Pancreas (tissue), 10 donors: ENCODE measurements at regions not wholly inside any gene's neighbourhood (a gene's known extent, or its start where the extent isn't known, plus 50 kb on each side); places are given as distances from the start of the nearest gene placed in this dataset.
"Not testable (repeated sequence)": the region's sequence is repeated elsewhere in the genome, so short reads cannot be mapped to it uniquely, and the experiment has no call there.

Experiments
- ATAC-seq, 4 donors: fragments of 200-7000 bp; cut with Tn5 transposase; one replicate each; pipeline versions ENCODE4 v1.8.0 to v1.9.1; 2020; ENCODE audit warnings: mild to moderate bottlenecking in 4 of 4, moderate library complexity in 4 of 4
- DNase-seq, 6 donors: peaks; one replicate each; pipeline ENCODE4 v3.0.0-alpha.2; 2020
- FAIRE-seq: peaks from 2 replicates; lab custom pipeline; 2012; peaks lifted over from hg19 to GRCh38; lab: Jason Lieb, UNC
- H3K27ac ChIP-seq, 4 donors: fragments of 200-600 bp; sonication (generic); 1 replicate in 3 of 4; 2 replicates in 1 of 4; pipeline versions ENCODE4 v1.5.0 to v1.8.0; 2020
- H3K27me3 ChIP-seq, 4 donors: fragments of 200-600 bp; one replicate each; pipeline ENCODE4 v1.8.0; 2021
- H3K36me3 ChIP-seq, 3 donors: fragments of 200-600 bp; sonication (generic) in 1 of 3; one replicate each; pipeline versions ENCODE4 v1.5.0 to v1.8.0; 2020 to 2021
- H3K4me1 ChIP-seq, 3 donors: fragments of 200-600 bp; one replicate each; pipeline ENCODE4 v1.8.0; 2021
- H3K4me3 ChIP-seq, 4 donors: fragments of 200-600 bp; sonication (generic) in 2 of 4; one replicate each; pipeline versions ENCODE4 v1.5.0 to v1.8.0; 2020 to 2021
- H3K9me3 ChIP-seq, 4 donors: fragments of 200-600 bp; one replicate each; pipeline ENCODE4 v1.8.0; 2021
- WGBS, 2 donors: extraction: QIAGEN DNeasy Blood & Tissue Kit; methylation state at CpG; one replicate each; pipeline ENCODE4 v1.1.7; 2013; 5-methylcytosine and 5-hydroxymethylcytosine counted together
- intact Hi-C, 3 donors: fragments of 100-400 bp; cut with DNase I; formaldehyde crosslinking; loops; one replicate each; pipeline versions ENCODE4 v1.11.1 to v1.14.2; 2022
- TF ChIP-seq, protein P1 (sequence below), 4 donors: fragments of 200-600 bp; sonication (generic) in 3 of 4; IDR thresholded peaks; one replicate each; pipeline versions ENCODE4 v1.5.0 to v1.8.0; 2021; ENCODE audit warnings: antibody characterized with exemption in 4 of 4
- donor health status: healthy with polysubstance abuse.
- donor health status: DM: no; HTN: no; CAD: no; lungs with moderate emphysema.
- donor health status: DM: no; HTN: no; CAD: no.
- donor health status: control.
- donor health status: control.
- donor health status: Bipolar disorder and iron deficiency.
- donor health status: DM: yes; HTN: yes; CAD: no.
- donor health status: DM: no; HTN: no; CAD: no.
- donor health status: DM: no; HTN: no; CAD: no.
- donor health status: DM: yes; HTN: yes; CAD: no.

DNA sequence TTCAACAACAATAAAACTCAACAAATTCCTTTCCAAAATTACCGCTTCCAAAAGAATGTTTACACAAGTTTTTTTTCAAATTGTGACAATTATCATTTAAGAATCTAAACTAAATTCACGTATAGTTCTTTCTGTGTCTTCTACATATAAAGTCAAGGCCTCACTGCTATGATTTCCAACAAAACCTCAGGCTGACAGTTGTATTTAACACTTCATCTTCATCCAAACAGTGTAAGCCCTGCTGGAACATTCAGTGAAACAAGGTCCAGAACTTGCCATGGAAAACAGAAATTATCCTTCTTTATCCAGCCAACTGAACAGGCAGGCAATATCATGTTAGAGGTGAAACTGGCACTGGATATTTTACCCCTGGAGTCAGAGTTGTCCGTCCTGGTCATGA, 357.9 kb downstream of the PID1 start:
- H3K4me1 ChIP-seq = no peaks in the 10 kb centered on the region
- DNase-seq = no peak
- no peak for FAIRE-seq
- H3K27ac ChIP-seq = no peak overlapping the region
- TF ChIP-seq, protein P1, sequence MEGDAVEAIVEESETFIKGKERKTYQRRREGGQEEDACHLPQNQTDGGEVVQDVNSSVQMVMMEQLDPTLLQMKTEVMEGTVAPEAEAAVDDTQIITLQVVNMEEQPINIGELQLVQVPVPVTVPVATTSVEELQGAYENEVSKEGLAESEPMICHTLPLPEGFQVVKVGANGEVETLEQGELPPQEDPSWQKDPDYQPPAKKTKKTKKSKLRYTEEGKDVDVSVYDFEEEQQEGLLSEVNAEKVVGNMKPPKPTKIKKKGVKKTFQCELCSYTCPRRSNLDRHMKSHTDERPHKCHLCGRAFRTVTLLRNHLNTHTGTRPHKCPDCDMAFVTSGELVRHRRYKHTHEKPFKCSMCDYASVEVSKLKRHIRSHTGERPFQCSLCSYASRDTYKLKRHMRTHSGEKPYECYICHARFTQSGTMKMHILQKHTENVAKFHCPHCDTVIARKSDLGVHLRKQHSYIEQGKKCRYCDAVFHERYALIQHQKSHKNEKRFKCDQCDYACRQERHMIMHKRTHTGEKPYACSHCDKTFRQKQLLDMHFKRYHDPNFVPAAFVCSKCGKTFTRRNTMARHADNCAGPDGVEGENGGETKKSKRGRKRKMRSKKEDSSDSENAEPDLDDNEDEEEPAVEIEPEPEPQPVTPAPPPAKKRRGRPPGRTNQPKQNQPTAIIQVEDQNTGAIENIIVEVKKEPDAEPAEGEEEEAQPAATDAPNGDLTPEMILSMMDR (IDR thresholded peaks at IDR 0.05) = no peak
- intact Hi-C loops = no loop called here
- no peaks in the 10 kb centered on the region for H3K36me3 ChIP-seq
- WGBS, 2 donors = 59 to 63% methylated on average over 3 of the region's 3 CpGs
- no peaks in the 10 kb centered on the region for H3K9me3 ChIP-seq
- no peak overlapping the region for H3K4me3 ChIP-seq
- no peaks in the 10 kb centered on the region for H3K27me3 ChIP-seq
- no peak for ATAC-seq

DNA sequence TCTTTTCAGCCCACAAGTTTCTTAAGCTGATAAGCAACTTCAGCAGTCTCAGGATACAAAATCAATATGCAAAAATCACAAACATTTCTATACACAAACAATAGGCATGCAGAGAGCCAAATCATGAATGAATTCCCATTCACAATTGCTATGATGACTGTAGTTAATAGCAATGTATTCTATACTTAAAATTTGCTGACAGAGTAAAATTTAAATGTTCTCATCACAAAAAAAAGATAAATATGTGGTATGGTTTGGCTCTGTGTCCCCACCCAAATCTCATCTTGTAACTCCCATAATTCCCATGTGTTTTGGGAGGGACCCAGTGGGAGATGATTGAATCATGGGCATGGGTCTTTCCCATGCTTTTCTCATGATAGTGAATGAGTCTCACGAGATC, 360.2 kb downstream of the PID1 start:
- not testable (repeated sequence) for ATAC-seq, H3K36me3 ChIP-seq

DNA sequence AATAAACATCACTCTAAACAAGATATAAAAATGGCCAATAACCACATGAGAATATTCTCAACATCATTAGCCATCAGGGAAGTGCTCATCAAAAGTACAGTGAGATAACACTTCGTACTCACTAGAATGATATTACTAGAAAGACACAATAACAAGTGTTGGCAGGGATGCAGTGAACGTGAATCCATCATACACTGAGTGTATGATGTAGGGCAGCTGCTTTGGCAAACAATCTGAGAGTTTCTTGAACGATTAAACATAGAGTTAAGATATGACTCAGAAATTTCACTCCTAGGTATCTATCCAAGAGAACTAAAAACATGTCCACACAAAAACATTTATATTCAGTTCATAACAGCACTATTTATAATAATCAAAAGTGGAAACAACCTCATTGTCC, 368.9 kb downstream of the PID1 start:
- Histone ChIP-seq H3K4me3 (no peak overlapping the region), H3K4me1 (no peaks in the 10 kb centered on the region), H3K27me3 (no peaks in the 10 kb centered on the region), H3K9me3 (no peaks in the 10 kb centered on the region), H3K27ac (no peak overlapping the region), H3K36me3 (no peaks in the 10 kb centered on the region)
- intact Hi-C loops = no loop called here
- ATAC-seq = no peak
- TF ChIP-seq, protein P1 (IDR thresholded peaks at IDR 0.05) = no peak
- no peak for FAIRE-seq
- 41 to 59% methylated on average over 3 of the region's 3 CpGs for WGBS, 2 donors
- DNase-seq = no peak

More for the DNA sequence above, 360.2 kb downstream of the PID1 start:
- H3K4me1 ChIP-seq, DNase-seq, FAIRE-seq, H3K9me3 ChIP-seq, H3K27ac ChIP-seq, H3K27me3 ChIP-seq, H3K4me3 ChIP-seq, intact Hi-C loops: not testable (repeated sequence)
- 65 to 71% methylated on average over 1 of the region's 1 CpG for WGBS, 2 donors

DNA sequence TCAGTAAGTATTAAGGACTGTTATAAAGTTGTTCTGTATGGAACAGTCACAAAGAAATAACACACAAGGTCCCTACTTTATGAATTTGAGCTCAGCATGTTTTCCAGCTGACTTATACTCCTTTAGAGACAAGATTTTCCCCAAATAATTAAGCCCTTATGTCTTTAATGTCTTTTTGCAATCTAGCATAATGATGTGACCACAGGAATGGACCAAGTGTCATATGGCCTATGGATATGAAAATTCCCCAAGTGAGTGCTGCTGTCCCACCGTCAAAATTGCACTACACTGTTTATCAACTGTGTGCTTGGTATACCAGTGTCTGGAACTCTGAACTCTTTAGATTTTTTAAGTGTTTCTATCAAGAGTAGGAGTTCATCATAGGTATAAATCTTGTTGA, 369.6 kb downstream of the PID1 start:
- Histone ChIP-seq H3K27me3 (no peaks in the 10 kb centered on the region), H3K36me3 (no peaks in the 10 kb centered on the region), H3K27ac (no peak overlapping the region), H3K4me1 (no peaks in the 10 kb centered on the region), H3K4me3 (no peak overlapping the region), H3K9me3 (no peaks in the 10 kb centered on the region)
- TF ChIP-seq, protein P1 (IDR thresholded peaks at IDR 0.05) = no peak
- ATAC-seq = no peak
- no peak for FAIRE-seq
- no peak for DNase-seq
- 69 to 71% methylated on average over 1 of the region's 1 CpG for WGBS, 2 donors
- intact Hi-C loops = no loop called here

DNA sequence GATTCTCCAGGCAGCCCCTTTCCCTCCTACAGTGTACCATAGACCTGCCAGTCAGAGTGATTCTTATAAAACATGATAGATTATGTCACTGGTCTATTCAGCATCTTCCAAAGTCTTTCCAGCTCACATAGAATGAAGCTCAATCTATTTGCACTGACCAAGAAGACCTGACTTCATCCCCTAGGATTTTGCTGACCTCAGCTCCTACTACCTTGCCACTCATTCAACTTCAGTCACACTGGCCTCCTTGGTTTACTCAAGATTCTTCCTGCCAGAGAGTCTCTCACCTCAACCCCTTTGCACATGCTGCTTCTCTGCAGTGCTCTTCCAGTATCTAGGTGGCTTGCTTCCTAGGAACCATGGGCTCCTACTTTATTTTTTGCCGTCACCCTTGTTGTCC, 392.9 kb downstream of the PID1 start:
- intact Hi-C loops = no loop called here
- WGBS, 2 donors = 38 to 92% methylated on average over 1 of the region's 1 CpG
- no peaks in the 10 kb centered on the region for H3K4me1 ChIP-seq
- H3K4me3 ChIP-seq = no peak overlapping the region
- H3K36me3 ChIP-seq = no peaks in the 10 kb centered on the region
- TF ChIP-seq, protein P1 (IDR thresholded peaks at IDR 0.05) = no peak
- H3K27ac ChIP-seq = no peak overlapping the region
- ATAC-seq = no peak
- no peak for DNase-seq
- no peaks in the 10 kb centered on the region for H3K9me3 ChIP-seq
- FAIRE-seq = no peak
- no peaks in the 10 kb centered on the region for H3K27me3 ChIP-seq

DNA sequence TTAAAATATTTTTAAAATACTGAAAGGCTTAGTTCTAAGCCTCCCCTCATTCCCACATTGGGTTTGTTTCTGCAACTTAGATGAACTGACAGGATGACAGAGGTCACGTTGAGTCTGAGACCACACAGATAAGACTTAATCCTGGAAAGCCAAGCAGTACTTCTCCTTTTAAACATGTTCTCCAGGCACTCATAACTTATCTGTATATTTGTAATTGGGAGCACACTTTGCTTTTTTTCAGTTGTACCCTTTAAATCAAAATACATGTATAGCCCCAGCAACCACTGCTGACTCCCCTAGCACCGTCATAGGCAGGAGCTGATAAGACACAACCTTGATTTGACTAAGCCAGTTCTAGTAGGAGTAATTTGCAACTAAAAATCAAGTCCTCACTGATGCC, 394.8 kb downstream of the PID1 start:
- Histone ChIP-seq H3K4me1 (no peaks in the 10 kb centered on the region), H3K4me3 (no peak overlapping the region), H3K9me3 (no peaks in the 10 kb centered on the region), H3K36me3 (no peaks in the 10 kb centered on the region), H3K27me3 (no peaks in the 10 kb centered on the region), H3K27ac (no peak overlapping the region)
- 47 to 49% methylated on average over 2 of the region's 2 CpGs for WGBS, 2 donors
- intact Hi-C loops = no loop called here
- DNase-seq (no peak), ATAC-seq (no peak), FAIRE-seq (no peak)
- TF ChIP-seq, protein P1 (IDR thresholded peaks at IDR 0.05) = no peak
